ENCODE measurements at regions not wholly inside any gene's neighbourhood (a gene's known extent, or its start where the extent isn't known, plus 50 kb on each side); places are given as distances from the start of the nearest gene placed in this dataset.

GRCh38 chrX:75963774-75964173 is 178.7 kb upstream of the MAGEE2 start:
- TF ChIP-seq CTCF (IDR thresholded peaks at IDR 0.05) = no peak
- TF ChIP-seq POLR2A (IDR thresholded peaks at IDR 0.05) = no peak

All from heart left ventricle (tissue), 13 donors.